AG04450 (cell line): ENCODE measurements at regions not wholly inside any gene's neighbourhood (a gene's known extent, or its start where the extent isn't known, plus 50 kb on each side); places are given as distances from the start of the nearest gene placed in this dataset.

Source experiments
- CTCF ChIA-PET: fragments of 300-600, 350-600 bp; formaldehyde crosslinking; extraction: SDS; loops from one replicate; lab custom pipeline; 2022; ENCODE audit warnings: antibody characterized with exemption, inconsistent platforms; lab: Charles Lee
- POLR2A ChIA-PET: fragments of 350-600 bp; formaldehyde crosslinking; extraction: SDS; loops from one replicate; lab custom pipeline; 2021; ENCODE audit warnings: antibody characterized with exemption, inconsistent platforms; lab: Yijun Ruan, JAX
- DNase-seq: peaks from one replicate; pipeline ENCODE4 v3.0.0-alpha.2; 2011; ENCODE audit warnings: low read depth, low spot score
- H3K27ac ChIP-seq: one replicate; pipeline ENCODE4 v1.5.1; 2012; ENCODE audit warnings: low read depth, low read length, control low read depth
- H3K27me3 ChIP-seq: one replicate; pipeline ENCODE4 v1.6.0; 2012; ENCODE audit warnings: low read length; ENCODE audit not compliant: control insufficient read depth, insufficient read depth
- H3K4me3 ChIP-seq: 2 replicates; pipeline ENCODE4 v1.5.1; 2011; ENCODE audit warnings: mild to moderate bottlenecking, low read depth, low read length, control low read depth
- H3K9me3 ChIP-seq: 2 replicates; pipeline ENCODE4 v1.5.1; 2012; ENCODE audit warnings: low read length; ENCODE audit not compliant: control insufficient read depth, insufficient read depth
- CTCF ChIP-seq: IDR thresholded peaks from 2 replicates; pipeline ENCODE4 v1.5.1; 2011; ENCODE audit warnings: low read depth, low read length, control low read depth, inconsistent platforms

GRCh38 chr2:7209757-7210555, 292.7 kb downstream of the RNF144A start:
- Histone ChIP-seq H3K27me3 (no peaks in the 10 kb centered on the region), H3K4me3 (no peak overlapping the region), H3K9me3 (no peaks in the 10 kb centered on the region; the same call in 1 of the 2 replicates), H3K27ac (no peak overlapping the region)
- peak; percentile 4 for DNase-seq
- ChIA-PET POLR2A (no interaction called here), CTCF (no interaction called here)
- no peak for TF ChIP-seq CTCF

- no peaks in the 10 kb centered on the region; the same call in 1 of the 2 replicates for H3K9me3 ChIP-seq
- H3K27ac ChIP-seq: peak overlapping the region; percentile 31
- no peaks in the 10 kb centered on the region for H3K27me3 ChIP-seq
- no peak for TF ChIP-seq CTCF
- no peak for DNase-seq
- CTCF ChIA-PET: no interaction called here
- H3K4me3 ChIP-seq: no peak overlapping the region
- POLR2A ChIA-PET: no interaction called here
Measured at GRCh38 chr2:7210712-7211111, 293.5 kb downstream of the RNF144A start.

- no peak for TF ChIP-seq CTCF
- POLR2A ChIA-PET: no interaction called here
- Histone ChIP-seq H3K27ac (no peak overlapping the region), H3K27me3 (no peaks in the 10 kb centered on the region), H3K9me3 (no peaks in the 10 kb centered on the region), H3K4me3 (no peak overlapping the region)
- CTCF ChIA-PET: no interaction called here
- no peak for DNase-seq
Measured at GRCh38 chr2:7225848-7226247, 308.6 kb downstream of the RNF144A start.

DNA sequence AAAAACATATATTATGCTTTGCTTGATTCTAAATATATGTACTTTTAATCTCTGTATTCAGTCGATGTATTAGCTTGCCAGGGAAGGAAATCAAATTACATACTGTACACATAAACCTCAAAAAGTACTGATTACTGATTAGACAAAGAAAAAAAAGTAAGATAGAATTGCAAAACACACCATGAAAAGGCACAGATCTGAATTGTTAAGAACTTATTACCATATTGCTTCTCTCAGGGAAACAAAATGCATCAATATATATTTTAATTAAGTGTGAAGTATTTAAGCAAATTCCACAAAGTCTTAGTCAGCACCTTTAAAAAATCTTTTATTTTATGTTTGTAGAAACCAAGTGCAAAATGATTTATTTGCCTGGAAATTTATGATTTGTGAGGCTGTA, 309.3 kb downstream of the RNF144A start:
- DNase-seq: no peak

More for the DNA sequence above, 309.3 kb downstream of the RNF144A start:
- no peaks in the 10 kb centered on the region for H3K9me3 ChIP-seq
- H3K4me3 ChIP-seq: no peak overlapping the region
- ChIA-PET POLR2A (no interaction called here), CTCF (no interaction called here)
- H3K27me3 ChIP-seq: no peaks in the 10 kb centered on the region
- no peak overlapping the region for H3K27ac ChIP-seq
- no peak for TF ChIP-seq CTCF
